ENCODE measurements at regions not wholly inside any gene's neighbourhood (a gene's known extent, or its start where the extent isn't known, plus 50 kb on each side); places are given as distances from the start of the nearest gene placed in this dataset.

- no peak overlapping the region for H3K4me3 ChIP-seq (ENCODE audit: low read length)
- no peaks in the 10 kb centered on the region for H3K9me3 ChIP-seq (ENCODE audit: control insufficient read depth, low read length)
- ATAC-seq (no peak), DNase-seq (no peak)
- intact Hi-C loops (cut with DNase I), result no loop called here
- 69% methylated on average over 11 of the region's 11 CpGs for WGBS
- H3K27me3 ChIP-seq (ENCODE audit: control insufficient read depth, insufficient read depth), result no peaks in the 10 kb centered on the region
- H3K4me1 ChIP-seq (ENCODE audit: control insufficient read depth, insufficient read depth, low read length), result no peaks in the 10 kb centered on the region
- no peak overlapping the region for H3K27ac ChIP-seq (ENCODE audit: low read length)
These were observed 497.7 kb downstream of the FGF9 start for GRCh38 chr13:22168437-22169190.

- ATAC-seq (no peak), DNase-seq (no peak)
- Histone ChIP-seq H3K4me1 (ENCODE audit: control insufficient read depth, insufficient read depth, low read length) (no peaks in the 10 kb centered on the region), H3K27ac (ENCODE audit: low read length) (no peak overlapping the region), H3K27me3 (ENCODE audit: control insufficient read depth, insufficient read depth) (no peaks in the 10 kb centered on the region), H3K9me3 (ENCODE audit: control insufficient read depth, low read length) (no peaks in the 10 kb centered on the region), H3K4me3 (ENCODE audit: low read length) (no peak overlapping the region)
- intact Hi-C loops (cut with DNase I), result no loop called here
- 58% methylated on average over 2 of the region's 2 CpGs for WGBS
These were observed 498.6 kb downstream of the FGF9 start for GRCh38 chr13:22169473-22169872.

- no peak for DNase-seq
- intact Hi-C loops (cut with DNase I), result no loop called here
- no peaks in the 10 kb centered on the region for H3K27me3 ChIP-seq (ENCODE audit: control insufficient read depth, insufficient read depth)
- ATAC-seq, result no peak
- H3K9me3 ChIP-seq (ENCODE audit: control insufficient read depth, low read length), result no peaks in the 10 kb centered on the region
- H3K4me3 ChIP-seq (ENCODE audit: low read length), result no peak overlapping the region
- peaks cover 2% of the 10 kb centered on the region for H3K4me1 ChIP-seq (ENCODE audit: control insufficient read depth, insufficient read depth, low read length)
- WGBS, result 76% methylated on average over 2 of the region's 2 CpGs
- H3K27ac ChIP-seq (ENCODE audit: low read length), result no peak overlapping the region
These were observed 502.7 kb downstream of the FGF9 start for GRCh38 chr13:22173610-22174009.

GRCh38 chr13:22175241-22175640 lies 504.4 kb downstream of the FGF9 start:
- WGBS, result 80% methylated on average over 8 of the region's 8 CpGs

GRCh38 chr13:22175815-22176214 lies 504.9 kb downstream of the FGF9 start:
- Histone ChIP-seq H3K27ac (ENCODE audit: low read length) (no peak overlapping the region), H3K9me3 (ENCODE audit: control insufficient read depth, low read length) (no peaks in the 10 kb centered on the region), H3K4me1 (ENCODE audit: control insufficient read depth, insufficient read depth, low read length) (peaks cover 2% of the 10 kb centered on the region), H3K27me3 (ENCODE audit: control insufficient read depth, insufficient read depth) (no peaks in the 10 kb centered on the region), H3K4me3 (ENCODE audit: low read length) (no peak overlapping the region)
- ATAC-seq, result no peak
- DNase-seq, result no peak
- intact Hi-C loops (cut with DNase I), result no loop called here
- 88% methylated on average over 7 of the region's 7 CpGs for WGBS

More at GRCh38 chr13:22175241-22175640, 504.4 kb downstream of the FGF9 start:
- H3K9me3 ChIP-seq (ENCODE audit: control insufficient read depth, low read length), result no peaks in the 10 kb centered on the region
- no peak overlapping the region for H3K27ac ChIP-seq (ENCODE audit: low read length)
- H3K27me3 ChIP-seq (ENCODE audit: control insufficient read depth, insufficient read depth), result no peaks in the 10 kb centered on the region
- H3K4me1 ChIP-seq (ENCODE audit: control insufficient read depth, insufficient read depth, low read length), result peaks cover 2% of the 10 kb centered on the region
- no peak for DNase-seq
- intact Hi-C loops (cut with DNase I), result no loop called here
- H3K4me3 ChIP-seq (ENCODE audit: low read length), result no peak overlapping the region
- ATAC-seq, result no peak

GRCh38 chr13:22176968-22177520 lies 506.2 kb downstream of the FGF9 start:
- DNase-seq (no peak), ATAC-seq (no peak)
- peaks cover 2% of the 10 kb centered on the region for H3K4me1 ChIP-seq (ENCODE audit: control insufficient read depth, insufficient read depth, low read length)
- no peak overlapping the region for H3K27ac ChIP-seq (ENCODE audit: low read length)
- no peak overlapping the region for H3K4me3 ChIP-seq (ENCODE audit: low read length)
- no peaks in the 10 kb centered on the region for H3K9me3 ChIP-seq (ENCODE audit: control insufficient read depth, low read length)
- 44% methylated on average over 4 of the region's 4 CpGs for WGBS
- no peaks in the 10 kb centered on the region for H3K27me3 ChIP-seq (ENCODE audit: control insufficient read depth, insufficient read depth)
- intact Hi-C loops (cut with DNase I), result no loop called here

- intact Hi-C loops (cut with DNase I), result no loop called here
- H3K27me3 ChIP-seq (ENCODE audit: control insufficient read depth, insufficient read depth), result no peaks in the 10 kb centered on the region
- whole genome bisulfite sequencing, result 87% methylated on average over 2 of the region's 2 CpGs
These were observed 508.0 kb downstream of the FGF9 start for GRCh38 chr13:22178878-22179277.

GRCh38 chr13:22187329-22187728 lies 516.5 kb downstream of the FGF9 start:
- ATAC-seq, result no peak
- H3K27me3 ChIP-seq (ENCODE audit: control insufficient read depth, insufficient read depth), result no peaks in the 10 kb centered on the region
- H3K4me3 ChIP-seq (ENCODE audit: low read length), result no peak overlapping the region
- no peaks in the 10 kb centered on the region for H3K9me3 ChIP-seq (ENCODE audit: control insufficient read depth, low read length)
- 59% methylated on average over 2 of the region's 2 CpGs for WGBS
- no peak for DNase-seq
- intact Hi-C loops (cut with DNase I), result no loop called here
- H3K27ac ChIP-seq (ENCODE audit: low read length), result no peak overlapping the region
- H3K4me1 ChIP-seq (ENCODE audit: control insufficient read depth, insufficient read depth, low read length), result no peaks in the 10 kb centered on the region

More at GRCh38 chr13:22178878-22179277, 508.0 kb downstream of the FGF9 start:
- no peak overlapping the region for H3K27ac ChIP-seq (ENCODE audit: low read length)
- no peak for DNase-seq
- H3K9me3 ChIP-seq (ENCODE audit: control insufficient read depth, low read length), result no peaks in the 10 kb centered on the region
- no peak for ATAC-seq
- H3K4me3 ChIP-seq (ENCODE audit: low read length), result no peak overlapping the region
- H3K4me1 ChIP-seq (ENCODE audit: control insufficient read depth, insufficient read depth, low read length), result peaks cover 2% of the 10 kb centered on the region

GRCh38 chr13:22189176-22190048 lies 518.5 kb downstream of the FGF9 start:
- WGBS, result 80% methylated on average over 8 of the region's 8 CpGs
- no peak for ATAC-seq
- Histone ChIP-seq H3K9me3 (ENCODE audit: control insufficient read depth, low read length) (no peaks in the 10 kb centered on the region), H3K27me3 (ENCODE audit: control insufficient read depth, insufficient read depth) (no peaks in the 10 kb centered on the region), H3K4me1 (ENCODE audit: control insufficient read depth, insufficient read depth, low read length) (peaks cover under 1% of the 10 kb centered on the region), H3K4me3 (ENCODE audit: low read length) (no peak overlapping the region), H3K27ac (ENCODE audit: low read length) (no peak overlapping the region)
- no peak for DNase-seq
- intact Hi-C loops (cut with DNase I), result no loop called here

GRCh38 chr13:22193070-22193469 lies 522.2 kb downstream of the FGF9 start:
- DNase-seq (no peak), ATAC-seq (no peak)
- H3K4me3 ChIP-seq (ENCODE audit: low read length), result no peak overlapping the region
- 79% methylated on average over 2 of the region's 2 CpGs for WGBS
- no peaks in the 10 kb centered on the region for H3K9me3 ChIP-seq (ENCODE audit: control insufficient read depth, low read length)
- intact Hi-C loops (cut with DNase I), result no loop called here
- H3K27ac ChIP-seq (ENCODE audit: low read length), result no peak overlapping the region
- H3K27me3 ChIP-seq (ENCODE audit: control insufficient read depth, insufficient read depth), result no peaks in the 10 kb centered on the region
- H3K4me1 ChIP-seq (ENCODE audit: control insufficient read depth, insufficient read depth, low read length), result peaks cover 3% of the 10 kb centered on the region

Measured in right cardiac atrium (tissue), 5 donors.